ENCODE measurements at regions not wholly inside any gene's neighbourhood (a gene's known extent, or its start where the extent isn't known, plus 50 kb on each side); places are given as distances from the start of the nearest gene placed in this dataset.

DNA sequence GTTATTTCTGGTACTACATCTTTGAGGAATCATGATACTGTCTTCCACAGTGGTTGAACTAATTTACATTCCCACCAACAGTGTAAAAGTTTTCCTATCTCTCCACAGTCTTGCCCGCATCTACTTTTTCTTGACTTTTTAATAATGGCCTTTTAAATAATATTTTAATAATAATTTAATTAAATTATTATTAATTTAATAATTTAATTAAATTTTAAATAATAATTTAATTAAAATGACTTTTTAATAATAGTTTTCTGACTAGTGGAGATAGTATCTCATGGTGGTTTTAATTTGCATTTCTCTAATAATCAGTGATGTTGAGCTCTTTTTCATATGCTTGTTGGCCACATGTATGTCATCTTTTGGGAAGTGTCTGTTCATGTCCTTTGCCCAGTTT is 1395.0 kb upstream of the ADGRL3 start:
- Histone ChIP-seq H3K9ac (ENCODE audit: low read depth in 1 of 2, low read length in 2 of 2) (no peak overlapping the region), H3K36me3 (ENCODE audit: control insufficient read depth in 1 of 2, insufficient read depth in 2 of 2, low read length in 2 of 2) (no peaks in the 10 kb centered on the region), H3K9me3 (ENCODE audit: control insufficient read depth in 1 of 2, low read length in 2 of 2) (peaks cover 2 to 13% of the 10 kb centered on the region in 2 donors), H3K4me1 (ENCODE audit: control insufficient read depth in 1 of 2, insufficient read depth in 2 of 2, low read length in 2 of 2) (no peaks in the 10 kb centered on the region), H3K27me3 (ENCODE audit: control insufficient read depth in 1 of 2, insufficient read depth in 2 of 2, low read length in 2 of 2) (no peaks in the 10 kb centered on the region), H3K27ac (ENCODE audit: low read depth, low read length) (no peak overlapping the region), H3K4me3 (ENCODE audit: low read depth in 1 of 2, low read length in 2 of 2) (no peak overlapping the region)

DNA sequence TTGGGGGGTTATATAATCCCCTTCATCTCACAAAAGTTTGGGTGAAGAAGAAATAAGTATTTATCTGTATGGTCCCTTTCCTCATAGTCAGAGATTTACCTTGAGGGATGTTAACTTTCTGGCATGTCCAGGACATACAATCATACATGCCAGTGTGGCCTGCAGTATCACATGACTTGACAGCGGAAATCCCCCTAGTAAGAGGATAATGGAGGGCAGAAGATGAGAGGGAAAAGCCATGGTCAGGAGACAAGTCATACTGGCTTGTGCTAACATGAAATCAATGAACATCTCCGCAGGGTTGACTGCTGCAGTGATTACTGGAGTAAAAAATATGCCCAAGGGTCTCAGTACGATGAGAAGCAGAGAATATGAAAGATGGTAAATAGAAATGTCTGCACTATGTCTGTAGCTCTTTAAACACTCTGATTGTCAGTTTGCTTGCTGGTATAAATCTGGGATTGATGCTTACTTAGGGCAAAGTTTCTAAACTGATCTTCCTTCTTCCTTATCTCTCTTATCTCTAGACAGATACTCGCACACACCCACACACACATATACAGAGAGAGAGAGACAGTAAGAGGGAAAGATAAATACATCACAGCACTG is 1385.6 kb upstream of the ADGRL3 start:
- H3K9me3 ChIP-seq (ENCODE audit: control insufficient read depth in 1 of 2, low read length in 2 of 2), result peaks cover 0 to 2% of the 10 kb centered on the region in 2 donors
- no peaks in the 10 kb centered on the region for H3K4me1 ChIP-seq (ENCODE audit: control insufficient read depth in 1 of 2, insufficient read depth in 2 of 2, low read length in 2 of 2)
- no peaks in the 10 kb centered on the region for H3K27me3 ChIP-seq (ENCODE audit: control insufficient read depth in 1 of 2, insufficient read depth in 2 of 2, low read length in 2 of 2)
- H3K4me3 ChIP-seq (ENCODE audit: low read depth in 1 of 2, low read length in 2 of 2), result no peak overlapping the region
- no peaks in the 10 kb centered on the region for H3K36me3 ChIP-seq (ENCODE audit: control insufficient read depth in 1 of 2, insufficient read depth in 2 of 2, low read length in 2 of 2)
- no peak overlapping the region for H3K27ac ChIP-seq (ENCODE audit: low read depth, low read length)
- H3K9ac ChIP-seq (ENCODE audit: low read depth in 1 of 2, low read length in 2 of 2), result no peak overlapping the region

DNA sequence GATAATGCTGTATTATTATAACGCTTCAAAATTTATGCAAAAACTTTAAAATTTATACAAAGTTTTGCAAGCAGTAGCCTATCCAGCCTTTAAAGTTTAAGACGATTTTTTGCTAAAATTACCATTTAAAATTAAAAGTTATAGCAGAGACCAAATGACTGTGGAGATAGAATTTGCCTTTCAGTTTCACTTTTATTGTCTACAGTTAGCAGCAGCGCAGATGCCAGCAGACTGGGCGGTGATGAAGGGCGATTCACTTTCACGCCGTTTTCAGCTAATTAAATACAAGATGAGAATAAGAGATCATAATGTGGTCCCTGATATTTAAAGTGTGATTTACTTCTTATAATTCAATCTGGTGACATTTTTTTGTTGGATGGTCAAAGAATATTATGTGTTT is 1381.5 kb upstream of the ADGRL3 start:
- Histone ChIP-seq H3K4me3 (ENCODE audit: low read depth in 1 of 2, low read length in 2 of 2) (peak overlapping the region; percentile 17 to 46), H3K9ac (ENCODE audit: low read depth in 1 of 2, low read length in 2 of 2) (no peak overlapping the region), H3K36me3 (ENCODE audit: control insufficient read depth in 1 of 2, insufficient read depth in 2 of 2, low read length in 2 of 2) (no peaks in the 10 kb centered on the region), H3K27ac (ENCODE audit: low read depth, low read length) (no peak overlapping the region), H3K27me3 (ENCODE audit: control insufficient read depth in 1 of 2, insufficient read depth in 2 of 2, low read length in 2 of 2) (no peaks in the 10 kb centered on the region), H3K4me1 (ENCODE audit: control insufficient read depth in 1 of 2, insufficient read depth in 2 of 2, low read length in 2 of 2) (no peaks in the 10 kb centered on the region), H3K9me3 (ENCODE audit: control insufficient read depth in 1 of 2, low read length in 2 of 2) (peaks cover 0 to 2% of the 10 kb centered on the region in 2 donors)

DNA sequence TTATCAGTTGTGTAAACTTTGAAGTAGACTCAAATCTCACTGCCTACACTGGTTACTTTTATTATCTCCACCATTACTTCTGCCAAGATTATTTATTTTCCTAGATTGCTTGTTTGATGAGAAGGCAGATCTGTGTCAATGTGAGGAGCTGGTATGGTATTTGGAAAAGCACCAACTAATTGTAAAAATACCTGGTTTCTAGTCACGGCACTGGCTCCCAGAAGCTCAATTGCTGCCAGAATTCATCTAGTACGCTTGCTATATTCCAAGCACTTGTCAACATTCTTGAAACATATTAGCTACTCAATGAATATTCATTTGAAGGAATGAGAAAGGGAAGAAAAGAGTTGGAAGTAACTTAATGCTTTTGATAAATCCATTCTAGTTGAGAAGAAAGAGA is 1376.8 kb upstream of the ADGRL3 start:
- Histone ChIP-seq H3K9me3 (ENCODE audit: control insufficient read depth in 1 of 2, low read length in 2 of 2) (no peaks in the 10 kb centered on the region), H3K36me3 (ENCODE audit: control insufficient read depth in 1 of 2, insufficient read depth in 2 of 2, low read length in 2 of 2) (no peaks in the 10 kb centered on the region), H3K27ac (ENCODE audit: low read depth, low read length) (no peak overlapping the region), H3K9ac (ENCODE audit: low read depth in 1 of 2, low read length in 2 of 2) (no peak overlapping the region), H3K4me1 (ENCODE audit: control insufficient read depth in 1 of 2, insufficient read depth in 2 of 2, low read length in 2 of 2) (no peaks in the 10 kb centered on the region), H3K27me3 (ENCODE audit: control insufficient read depth in 1 of 2, insufficient read depth in 2 of 2, low read length in 2 of 2) (no peaks in the 10 kb centered on the region), H3K4me3 (ENCODE audit: low read depth in 1 of 2, low read length in 2 of 2) (no peak overlapping the region)

DNA sequence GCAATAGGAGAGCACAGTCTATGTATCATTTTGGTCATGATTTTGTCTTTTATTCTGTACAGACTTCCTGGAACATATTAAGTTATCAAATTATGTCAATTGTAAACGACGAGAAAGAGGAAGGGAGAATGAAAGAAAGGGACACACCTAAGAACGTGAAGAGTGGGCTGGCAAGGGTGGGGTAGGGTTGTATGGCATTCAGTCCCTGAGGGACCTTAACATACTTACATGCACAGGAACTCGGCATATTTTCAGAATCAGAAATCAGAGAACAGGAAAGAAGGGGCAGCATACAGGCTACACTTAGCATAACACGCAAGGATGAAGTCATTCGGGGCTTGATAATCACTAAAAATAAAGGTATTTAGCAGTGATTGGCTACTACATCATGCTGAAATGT is 1375.0 kb upstream of the ADGRL3 start:
- H3K9me3 ChIP-seq (ENCODE audit: control insufficient read depth in 1 of 2, low read length in 2 of 2), result no peaks in the 10 kb centered on the region
- H3K36me3 ChIP-seq (ENCODE audit: control insufficient read depth in 1 of 2, insufficient read depth in 2 of 2, low read length in 2 of 2), result no peaks in the 10 kb centered on the region
- no peaks in the 10 kb centered on the region for H3K4me1 ChIP-seq (ENCODE audit: control insufficient read depth in 1 of 2, insufficient read depth in 2 of 2, low read length in 2 of 2)
- no peak overlapping the region for H3K27ac ChIP-seq (ENCODE audit: low read depth, low read length)
- no peak overlapping the region for H3K4me3 ChIP-seq (ENCODE audit: low read depth in 1 of 2, low read length in 2 of 2)
- no peaks in the 10 kb centered on the region for H3K27me3 ChIP-seq (ENCODE audit: control insufficient read depth in 1 of 2, insufficient read depth in 2 of 2, low read length in 2 of 2)
- no peak overlapping the region for H3K9ac ChIP-seq (ENCODE audit: low read depth in 1 of 2, low read length in 2 of 2)

DNA sequence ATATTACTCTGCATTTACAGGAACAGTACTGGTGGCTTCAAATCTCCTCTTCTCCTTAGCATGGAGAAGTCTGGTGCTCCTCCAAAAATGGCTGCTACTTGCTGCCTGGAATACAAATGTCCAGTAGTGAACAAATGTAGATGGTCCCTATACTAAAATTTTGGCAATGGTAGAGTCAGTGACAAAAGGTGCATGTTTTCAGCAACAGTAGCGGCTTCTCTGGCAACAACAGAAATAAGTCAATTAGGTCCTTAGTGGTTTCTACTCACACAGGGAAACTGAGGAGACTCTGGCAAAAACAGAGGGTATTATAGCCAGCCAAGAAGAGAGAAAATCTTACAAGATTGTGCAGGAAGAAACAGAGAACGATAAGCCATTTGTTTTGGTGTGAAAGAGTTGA is 1368.4 kb upstream of the ADGRL3 start:
- no peak overlapping the region for H3K27ac ChIP-seq (ENCODE audit: low read depth, low read length)
- H3K9me3 ChIP-seq (ENCODE audit: control insufficient read depth in 1 of 2, low read length in 2 of 2), result no peaks in the 10 kb centered on the region
- H3K4me1 ChIP-seq (ENCODE audit: control insufficient read depth in 1 of 2, insufficient read depth in 2 of 2, low read length in 2 of 2), result no peaks in the 10 kb centered on the region
- no peaks in the 10 kb centered on the region for H3K27me3 ChIP-seq (ENCODE audit: control insufficient read depth in 1 of 2, insufficient read depth in 2 of 2, low read length in 2 of 2)
- H3K9ac ChIP-seq (ENCODE audit: low read depth in 1 of 2, low read length in 2 of 2), result no peak overlapping the region
- H3K36me3 ChIP-seq (ENCODE audit: control insufficient read depth in 1 of 2, insufficient read depth in 2 of 2, low read length in 2 of 2), result no peaks in the 10 kb centered on the region
- H3K4me3 ChIP-seq (ENCODE audit: low read depth in 1 of 2, low read length in 2 of 2), result no peak overlapping the region

DNA sequence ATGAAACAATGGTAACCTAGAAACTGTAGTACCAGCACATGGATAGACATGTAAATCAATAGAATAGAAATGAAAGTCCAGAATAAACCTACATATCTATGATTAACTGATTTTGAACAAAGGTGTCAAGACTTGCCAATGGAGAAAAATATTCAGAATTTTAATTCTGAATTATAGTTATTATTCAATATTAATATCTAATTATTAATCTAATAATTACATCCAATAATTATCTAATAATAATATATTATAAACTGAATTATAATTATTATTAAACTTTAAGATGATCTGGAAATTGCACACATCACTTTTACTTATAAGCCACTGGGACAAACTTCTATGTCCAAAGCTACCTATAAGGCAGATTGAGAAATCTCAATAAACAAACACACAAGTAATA is 1365.2 kb upstream of the ADGRL3 start:
- H3K9ac ChIP-seq (ENCODE audit: low read depth in 1 of 2, low read length in 2 of 2), result no peak overlapping the region
- H3K9me3 ChIP-seq (ENCODE audit: control insufficient read depth in 1 of 2, low read length in 2 of 2), result peaks cover 3% of the 10 kb centered on the region in 2 donors
- H3K27ac ChIP-seq (ENCODE audit: low read depth, low read length), result no peak overlapping the region
- H3K4me3 ChIP-seq (ENCODE audit: low read depth in 1 of 2, low read length in 2 of 2), result no peak overlapping the region
- no peaks in the 10 kb centered on the region for H3K27me3 ChIP-seq (ENCODE audit: control insufficient read depth in 1 of 2, insufficient read depth in 2 of 2, low read length in 2 of 2)
- no peaks in the 10 kb centered on the region for H3K4me1 ChIP-seq (ENCODE audit: control insufficient read depth in 1 of 2, insufficient read depth in 2 of 2, low read length in 2 of 2)
- H3K36me3 ChIP-seq (ENCODE audit: control insufficient read depth in 1 of 2, insufficient read depth in 2 of 2, low read length in 2 of 2), result no peaks in the 10 kb centered on the region

DNA sequence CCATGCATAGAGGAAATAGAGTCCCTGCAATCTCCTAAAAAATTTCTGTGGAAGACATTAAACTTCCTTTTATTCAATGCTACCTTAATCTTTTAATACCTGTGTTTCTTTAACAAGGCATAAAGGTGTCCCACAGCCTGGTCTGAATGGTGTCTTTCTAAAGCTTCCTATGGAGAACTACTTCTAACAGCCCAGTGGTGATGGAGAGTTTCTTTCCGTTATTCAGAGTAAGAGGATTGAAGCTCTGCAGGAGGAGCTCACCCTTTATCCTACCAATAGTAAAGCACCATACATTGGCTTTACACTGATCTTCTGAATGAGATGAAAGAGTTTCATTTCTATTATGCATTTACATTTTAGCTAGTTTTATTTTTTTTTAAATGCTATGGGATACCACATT is 1362.4 kb upstream of the ADGRL3 start:
- Histone ChIP-seq H3K9me3 (ENCODE audit: control insufficient read depth in 1 of 2, low read length in 2 of 2) (peaks cover 3 to 6% of the 10 kb centered on the region in 2 donors), H3K4me3 (ENCODE audit: low read depth in 1 of 2, low read length in 2 of 2) (no peak overlapping the region), H3K36me3 (ENCODE audit: control insufficient read depth in 1 of 2, insufficient read depth in 2 of 2, low read length in 2 of 2) (no peaks in the 10 kb centered on the region), H3K4me1 (ENCODE audit: control insufficient read depth in 1 of 2, insufficient read depth in 2 of 2, low read length in 2 of 2) (no peaks in the 10 kb centered on the region), H3K27ac (ENCODE audit: low read depth, low read length) (no peak overlapping the region), H3K9ac (ENCODE audit: low read depth in 1 of 2, low read length in 2 of 2) (no peak overlapping the region), H3K27me3 (ENCODE audit: control insufficient read depth in 1 of 2, insufficient read depth in 2 of 2, low read length in 2 of 2) (no peaks in the 10 kb centered on the region)

DNA sequence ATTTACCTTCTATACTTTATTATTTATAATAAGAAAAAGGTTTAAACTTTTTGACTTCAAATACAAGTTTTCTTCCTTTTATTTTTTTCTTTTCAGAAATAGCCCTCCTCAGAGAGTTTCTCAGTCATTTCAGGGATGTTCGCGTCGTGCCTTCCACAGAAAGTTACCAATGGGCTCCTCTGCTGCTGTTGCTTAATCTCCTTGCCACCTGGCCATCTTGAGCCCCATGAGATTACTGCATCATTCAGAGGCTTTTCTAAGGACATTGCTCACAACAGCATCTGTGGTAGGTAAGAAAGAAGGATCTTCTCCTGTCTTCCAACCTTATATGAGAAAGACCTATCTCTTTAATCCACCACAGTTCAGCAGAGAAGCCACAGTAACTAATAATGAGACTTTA is 1361.9 kb upstream of the ADGRL3 start:
- H3K9me3 ChIP-seq (ENCODE audit: control insufficient read depth in 1 of 2, low read length in 2 of 2), result peaks cover 3 to 6% of the 10 kb centered on the region in 2 donors

DNA sequence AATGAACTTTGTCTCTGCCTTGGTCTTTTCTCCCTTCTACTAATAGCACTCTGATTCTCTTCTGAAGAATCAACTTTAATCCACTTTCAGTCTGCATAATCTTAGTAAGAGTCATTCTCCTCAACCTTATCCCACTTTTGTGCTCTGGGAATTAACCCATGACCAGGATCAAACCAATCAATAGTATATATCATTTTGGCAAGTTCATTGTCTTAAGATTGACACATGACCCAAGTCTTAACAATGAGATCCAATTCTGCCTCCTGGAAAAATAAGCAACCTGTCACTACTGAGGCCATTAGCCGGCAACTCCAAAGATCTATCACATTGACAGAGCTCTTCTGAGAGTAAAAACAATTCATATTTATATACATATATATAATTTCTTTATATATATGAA is 1358.4 kb upstream of the ADGRL3 start:
- no peak overlapping the region for H3K9ac ChIP-seq (ENCODE audit: low read depth in 1 of 2, low read length in 2 of 2)
- no peak overlapping the region for H3K4me3 ChIP-seq (ENCODE audit: low read depth in 1 of 2, low read length in 2 of 2)
- no peak overlapping the region for H3K27ac ChIP-seq (ENCODE audit: low read depth, low read length)
- H3K9me3 ChIP-seq (ENCODE audit: control insufficient read depth in 1 of 2, low read length in 2 of 2), result peaks cover 3 to 6% of the 10 kb centered on the region in 2 donors
- no peaks in the 10 kb centered on the region for H3K36me3 ChIP-seq (ENCODE audit: control insufficient read depth in 1 of 2, insufficient read depth in 2 of 2, low read length in 2 of 2)
- H3K27me3 ChIP-seq (ENCODE audit: control insufficient read depth in 1 of 2, insufficient read depth in 2 of 2, low read length in 2 of 2), result no peaks in the 10 kb centered on the region
- no peaks in the 10 kb centered on the region for H3K4me1 ChIP-seq (ENCODE audit: control insufficient read depth in 1 of 2, insufficient read depth in 2 of 2, low read length in 2 of 2)

More for the DNA sequence above, 1361.9 kb upstream of the ADGRL3 start:
- H3K9ac ChIP-seq (ENCODE audit: low read depth in 1 of 2, low read length in 2 of 2), result no peak overlapping the region
- no peaks in the 10 kb centered on the region for H3K4me1 ChIP-seq (ENCODE audit: control insufficient read depth in 1 of 2, insufficient read depth in 2 of 2, low read length in 2 of 2)
- no peak overlapping the region for H3K27ac ChIP-seq (ENCODE audit: low read depth, low read length)
- no peaks in the 10 kb centered on the region for H3K36me3 ChIP-seq (ENCODE audit: control insufficient read depth in 1 of 2, insufficient read depth in 2 of 2, low read length in 2 of 2)
- H3K4me3 ChIP-seq (ENCODE audit: low read depth in 1 of 2, low read length in 2 of 2), result no peak overlapping the region
- no peaks in the 10 kb centered on the region for H3K27me3 ChIP-seq (ENCODE audit: control insufficient read depth in 1 of 2, insufficient read depth in 2 of 2, low read length in 2 of 2)

DNA sequence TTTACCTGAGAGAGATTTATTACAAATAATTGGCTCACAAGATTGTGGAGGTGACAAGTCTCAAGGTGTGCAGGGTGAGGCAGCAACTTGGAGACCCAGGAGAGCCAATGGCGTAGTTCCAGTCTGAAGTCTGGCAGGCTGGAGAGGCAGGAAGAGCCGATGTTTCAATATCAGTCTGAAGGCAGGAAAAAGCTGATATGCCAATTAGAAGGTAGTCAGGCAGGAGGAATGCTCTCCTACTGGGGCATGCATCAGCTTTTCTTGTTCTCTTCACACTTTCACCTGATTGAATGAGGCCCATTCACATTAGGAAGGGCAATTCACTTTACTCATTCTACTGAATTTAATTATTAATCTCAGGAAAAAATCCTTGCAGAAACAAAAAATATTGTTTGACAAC is 1351.7 kb upstream of the ADGRL3 start:
- H3K4me1 ChIP-seq (ENCODE audit: control insufficient read depth in 1 of 2, insufficient read depth in 2 of 2, low read length in 2 of 2), result no peaks in the 10 kb centered on the region
- no peaks in the 10 kb centered on the region for H3K27me3 ChIP-seq (ENCODE audit: control insufficient read depth in 1 of 2, insufficient read depth in 2 of 2, low read length in 2 of 2)
- H3K27ac ChIP-seq (ENCODE audit: low read depth, low read length), result no peak overlapping the region
- H3K9ac ChIP-seq (ENCODE audit: low read depth in 1 of 2, low read length in 2 of 2), result no peak overlapping the region
- H3K4me3 ChIP-seq (ENCODE audit: low read depth in 1 of 2, low read length in 2 of 2), result no peak overlapping the region
- no peaks in the 10 kb centered on the region for H3K9me3 ChIP-seq (ENCODE audit: control insufficient read depth in 1 of 2, low read length in 2 of 2)
- no peaks in the 10 kb centered on the region for H3K36me3 ChIP-seq (ENCODE audit: control insufficient read depth in 1 of 2, insufficient read depth in 2 of 2, low read length in 2 of 2)

Measured in duodenal mucosa (tissue), 2 donors.